ENCODE measurements at regions not wholly inside any gene's neighbourhood (a gene's known extent, or its start where the extent isn't known, plus 50 kb on each side); places are given as distances from the start of the nearest gene placed in this dataset.

DNA sequence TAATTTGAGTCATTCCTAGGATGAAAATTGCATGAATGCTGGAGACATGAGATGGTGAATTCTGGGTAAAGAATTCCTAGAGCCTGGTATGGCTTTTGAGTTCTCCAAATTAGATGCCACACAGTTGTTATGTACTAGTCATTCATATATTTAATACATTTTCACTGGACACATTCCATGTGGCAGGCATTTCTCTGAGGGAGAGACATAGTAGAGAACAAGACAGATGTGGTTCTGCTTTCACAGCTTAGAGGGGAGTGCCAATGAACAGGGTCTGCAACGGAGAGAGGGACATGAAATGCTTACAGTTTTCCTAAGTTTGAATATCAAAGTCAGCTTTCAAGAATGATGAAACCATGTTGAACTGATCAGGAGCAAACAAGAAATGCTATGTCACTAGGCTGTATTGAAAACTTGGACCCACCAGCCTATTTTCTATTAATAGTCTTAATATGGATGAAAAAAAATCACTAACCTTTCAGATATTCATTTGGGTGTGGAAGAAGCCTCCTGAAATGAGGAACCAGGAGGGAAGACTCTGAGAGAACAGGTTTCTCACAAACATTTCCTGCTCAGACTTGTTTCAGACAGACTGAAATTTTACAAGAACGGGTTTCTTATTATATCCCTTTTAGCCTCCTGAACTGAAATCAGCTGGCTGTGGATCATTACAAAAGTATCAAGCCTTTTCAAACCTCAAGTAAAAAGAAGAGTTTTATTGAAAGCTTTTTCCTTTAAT lies 276.0 kb upstream of the TET2 start:
- no peak for TF ChIP-seq ISL1 (CRISPR knock-in tag; IDR thresholded peaks at IDR 0.05)
- no peak for TF ChIP-seq BACH2 (CRISPR knock-in tag; IDR thresholded peaks at IDR 0.05; ENCODE audit: borderline replicate concordance)

All from SK-N-SH treated with all-trans-retinoic acid at 6 μM for 48 hours (cell line).